ENCODE measurements at regions not wholly inside any gene's neighbourhood (a gene's known extent, or its start where the extent isn't known, plus 50 kb on each side); places are given as distances from the start of the nearest gene placed in this dataset.

DNA sequence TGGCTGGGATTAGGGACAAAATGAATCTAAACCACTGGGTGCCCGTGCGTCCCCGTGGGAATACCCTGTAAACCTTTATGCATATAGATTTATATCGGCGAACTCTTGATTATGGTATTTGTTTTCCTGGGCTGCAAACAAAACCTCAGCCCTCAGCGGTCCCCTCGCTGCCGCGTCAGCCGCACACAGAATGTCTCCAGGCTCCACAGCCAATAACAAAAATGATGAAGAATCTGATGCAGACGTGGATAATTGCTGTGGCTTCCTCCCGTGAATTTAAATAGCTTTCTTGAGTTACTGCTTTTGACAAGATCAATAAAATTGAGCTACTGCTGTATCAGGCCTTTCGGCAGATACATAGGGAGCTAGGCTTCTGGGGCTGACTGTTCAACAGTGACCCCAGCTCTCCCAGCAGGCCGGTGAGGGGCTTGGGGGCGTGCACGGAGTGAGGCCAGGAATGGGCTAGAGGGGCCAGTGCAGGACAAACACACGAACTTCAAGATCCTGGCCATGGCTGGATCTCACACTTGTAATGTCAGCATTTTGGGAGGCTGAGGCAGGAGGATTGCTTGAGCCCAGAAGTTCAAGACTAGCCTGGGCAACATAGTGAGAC, 125.8 kb upstream of the NCOR2 start:
- Histone ChIP-seq H3K4me2 (ENCODE audit: low read depth, low read length) (no peak overlapping the region), H2AK5ac (ENCODE audit: low read depth, low read length) (no peak overlapping the region), H3K36me3 (ENCODE audit: control insufficient read depth, insufficient read depth, low read length) (no peaks in the 10 kb centered on the region), H2AK9ac (replicated peaks; ENCODE audit: low read depth, low read length, poor library complexity) (no peak overlapping the region), H3K14ac (replicated peaks; ENCODE audit: low read depth, low read length) (no peak overlapping the region), H3K27me3 (ENCODE audit: control insufficient read depth, insufficient read depth, low read length) (no peaks in the 10 kb centered on the region), H3K56ac (ENCODE audit: extremely low read depth, insufficient read depth, low read length) (no peak overlapping the region), H3K18ac (ENCODE audit: low read depth, low read length) (no peak overlapping the region), H2BK5ac (ENCODE audit: low read depth, low read length, poor library complexity, severe bottlenecking) (no peak overlapping the region), H3K79me1 (ENCODE audit: low read depth in 1 of 2, low read length in 2 of 2) (no peaks in the 10 kb centered on the region), H3K9me1 (ENCODE audit: insufficient read depth, low read length) (no peaks in the 10 kb centered on the region), H3K9ac (ENCODE audit: low read depth, low read length) (no peak overlapping the region), H3K4me1 (ENCODE audit: control insufficient read depth, insufficient read depth, low read length) (0 out of 2 replicates have a peak, but pooled peaks cover 1% of the 10 kb centered on the region), H3K27ac (ENCODE audit: insufficient read depth, low read length) (no peak overlapping the region), H2BK120ac (ENCODE audit: low read depth, low read length) (no peak overlapping the region), H4K20me1 (ENCODE audit: insufficient read depth, low read length) (no peaks in the 10 kb centered on the region), H4K91ac (ENCODE audit: insufficient read depth, low read depth, low read length) (no peak overlapping the region), H2AFZ (replicated peaks; ENCODE audit: low read length, poor library complexity) (no peak overlapping the region), H2BK15ac (ENCODE audit: low read depth, low read length) (no peak overlapping the region), H4K5ac (ENCODE audit: low read depth, low read length) (no peak overlapping the region), H3K9me3 (ENCODE audit: control insufficient read depth, insufficient read depth, low read length) (peaks cover 12% of the 10 kb centered on the region), H3K4ac (ENCODE audit: low read depth, low read length) (no peak overlapping the region), H3K4me3 (ENCODE audit: insufficient read depth, low read depth, low read length) (no peak overlapping the region), H2BK20ac (ENCODE audit: low read depth, low read length) (no peak overlapping the region), H4K8ac (ENCODE audit: low read depth in 2 of 2, low read length in 2 of 2) (no peak overlapping the region), H3K23ac (ENCODE audit: low read depth, low read length) (no peak overlapping the region)
- no TSS peak for BruUV-seq (replicated peaks)
- in situ Hi-C loops (cut with MboI; ENCODE audit: low sequenced_read_pairs), result no loop called here
- POLR2A ChIA-PET (ENCODE audit: unreplicated experiment), result no interaction called here
- intact Hi-C loops (cut with micrococcal nuclease), result no loop called here
- dilution Hi-C loops (cut with HindIII; ENCODE audit: low sequenced_read_pairs, unreplicated experiment), result no loop called here
- WGBS, 2 experiments (ENCODE audit: extremely low coverage in 2 of 2, insufficient read length in 1 of 2), result 83% methylated on average over 15 of the region's 17 CpGs; no CpG with 5 or more reads in 1 of the 2 experiments
- TF ChIP-seq RAD21 (IDR thresholded peaks at IDR 0.05; ENCODE audit: low read length) (no peak), MAFK (IDR thresholded peaks at IDR 0.05; ENCODE audit: low read depth, low read length) (no peak), NFE2L2 (IDR thresholded peaks at IDR 0.05; ENCODE audit: low read depth, low read length) (no peak), MXI1 (IDR thresholded peaks at IDR 0.05; ENCODE audit: borderline replicate concordance, low read depth, low read length) (no peak), FOS (IDR thresholded peaks at IDR 0.05; ENCODE audit: low read depth, low read length) (no peak), CHD1 (IDR thresholded peaks at IDR 0.05; ENCODE audit: low read depth, low read length) (no peak)
- TF ChIP-seq, protein P1, sequence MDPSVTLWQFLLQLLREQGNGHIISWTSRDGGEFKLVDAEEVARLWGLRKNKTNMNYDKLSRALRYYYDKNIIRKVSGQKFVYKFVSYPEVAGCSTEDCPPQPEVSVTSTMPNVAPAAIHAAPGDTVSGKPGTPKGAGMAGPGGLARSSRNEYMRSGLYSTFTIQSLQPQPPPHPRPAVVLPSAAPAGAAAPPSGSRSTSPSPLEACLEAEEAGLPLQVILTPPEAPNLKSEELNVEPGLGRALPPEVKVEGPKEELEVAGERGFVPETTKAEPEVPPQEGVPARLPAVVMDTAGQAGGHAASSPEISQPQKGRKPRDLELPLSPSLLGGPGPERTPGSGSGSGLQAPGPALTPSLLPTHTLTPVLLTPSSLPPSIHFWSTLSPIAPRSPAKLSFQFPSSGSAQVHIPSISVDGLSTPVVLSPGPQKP (IDR thresholded peaks at IDR 0.05; ENCODE audit: borderline replicate concordance, low read depth, low read length), result no peak
- TF ChIP-seq, protein P2, sequence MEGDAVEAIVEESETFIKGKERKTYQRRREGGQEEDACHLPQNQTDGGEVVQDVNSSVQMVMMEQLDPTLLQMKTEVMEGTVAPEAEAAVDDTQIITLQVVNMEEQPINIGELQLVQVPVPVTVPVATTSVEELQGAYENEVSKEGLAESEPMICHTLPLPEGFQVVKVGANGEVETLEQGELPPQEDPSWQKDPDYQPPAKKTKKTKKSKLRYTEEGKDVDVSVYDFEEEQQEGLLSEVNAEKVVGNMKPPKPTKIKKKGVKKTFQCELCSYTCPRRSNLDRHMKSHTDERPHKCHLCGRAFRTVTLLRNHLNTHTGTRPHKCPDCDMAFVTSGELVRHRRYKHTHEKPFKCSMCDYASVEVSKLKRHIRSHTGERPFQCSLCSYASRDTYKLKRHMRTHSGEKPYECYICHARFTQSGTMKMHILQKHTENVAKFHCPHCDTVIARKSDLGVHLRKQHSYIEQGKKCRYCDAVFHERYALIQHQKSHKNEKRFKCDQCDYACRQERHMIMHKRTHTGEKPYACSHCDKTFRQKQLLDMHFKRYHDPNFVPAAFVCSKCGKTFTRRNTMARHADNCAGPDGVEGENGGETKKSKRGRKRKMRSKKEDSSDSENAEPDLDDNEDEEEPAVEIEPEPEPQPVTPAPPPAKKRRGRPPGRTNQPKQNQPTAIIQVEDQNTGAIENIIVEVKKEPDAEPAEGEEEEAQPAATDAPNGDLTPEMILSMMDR (conservative IDR thresholded peaks at IDR 0.05; ENCODE audit: low read depth, low read length), result no peak
- no peak for ATAC-seq (ENCODE audit: low read depth)
- DNase-seq, result no peak
- CTCF ChIA-PET, result interaction anchor here (0.6 to 1.1 kb wide), 2 partner anchors 11 to 1489 kb away, joined by 3 to 6 read pairs; no protein-coding TSS in a partner anchor

Measured in IMR-90 (cell line).